CD4-positive, alpha-beta T cell treated with Interleukin-15 for 1 hour (primary cell): ENCODE measurements at regions not wholly inside any gene's neighbourhood (a gene's known extent, or its start where the extent isn't known, plus 50 kb on each side); places are given as distances from the start of the nearest gene placed in this dataset.
"Not testable (repeated sequence)": the region's sequence is repeated elsewhere in the genome, so short reads cannot be mapped to it uniquely, and the experiment has no call there.

Experiments
- DNase-seq: peaks from one replicate; pipeline ENCODE4 v3.0.0-alpha.2; 2020

DNA sequence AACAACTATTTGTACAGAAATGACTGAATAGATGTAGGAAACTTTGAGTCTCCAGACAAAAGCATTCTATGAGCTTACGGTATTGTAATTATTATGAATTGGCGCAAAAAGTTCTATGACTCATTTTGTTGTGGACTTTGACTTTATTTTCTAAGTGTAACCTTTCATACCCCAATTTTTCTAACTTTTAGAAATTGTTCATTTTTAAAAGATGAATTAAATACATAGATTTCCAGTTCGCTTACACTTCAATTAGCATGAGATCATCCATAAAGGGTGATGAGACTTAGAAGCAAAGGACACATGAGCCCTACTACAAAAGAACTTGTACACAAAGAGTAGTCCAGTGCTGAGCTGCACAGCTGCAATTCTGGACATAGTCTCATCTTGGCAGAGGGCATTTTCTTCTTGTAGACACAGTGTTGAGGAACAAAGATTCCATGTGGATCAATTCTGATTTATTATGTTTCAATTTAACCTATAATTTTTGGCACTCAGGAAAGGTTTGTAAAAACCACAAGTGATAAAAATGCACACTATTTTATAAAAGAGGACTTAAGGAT lies 431.1 kb downstream of the LRRIQ3 start:
- no peak for DNase-seq

- no peak for DNase-seq
Measured at GRCh38 chr1:73765551-73766233, 432.3 kb downstream of the LRRIQ3 start.

- DNase-seq = no peak
Measured at GRCh38 chr1:73761559-73761958, 436.4 kb downstream of the LRRIQ3 start.

- DNase-seq = no peak
Measured at GRCh38 chr1:73759011-73759410, 439.0 kb downstream of the LRRIQ3 start.

DNA sequence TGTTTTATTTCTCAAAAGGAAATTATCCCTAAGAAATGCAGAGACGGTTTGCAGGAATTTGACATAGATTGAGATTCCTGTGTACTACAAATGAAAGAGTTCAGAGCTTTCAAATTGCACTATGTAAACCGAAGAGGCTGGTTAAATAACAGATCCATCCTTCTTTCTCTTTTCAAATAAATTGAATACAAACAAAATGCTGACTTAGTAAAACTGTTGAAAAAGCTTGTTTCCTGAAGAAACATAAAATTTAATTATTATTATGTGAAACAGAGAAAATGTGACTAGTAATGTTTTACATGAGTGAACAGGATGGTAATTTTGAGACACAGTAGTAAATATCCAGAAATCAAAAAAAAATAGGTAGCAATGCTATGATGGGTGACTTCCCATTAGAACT lies 441.2 kb downstream of the LRRIQ3 start:
- no peak for DNase-seq

DNA sequence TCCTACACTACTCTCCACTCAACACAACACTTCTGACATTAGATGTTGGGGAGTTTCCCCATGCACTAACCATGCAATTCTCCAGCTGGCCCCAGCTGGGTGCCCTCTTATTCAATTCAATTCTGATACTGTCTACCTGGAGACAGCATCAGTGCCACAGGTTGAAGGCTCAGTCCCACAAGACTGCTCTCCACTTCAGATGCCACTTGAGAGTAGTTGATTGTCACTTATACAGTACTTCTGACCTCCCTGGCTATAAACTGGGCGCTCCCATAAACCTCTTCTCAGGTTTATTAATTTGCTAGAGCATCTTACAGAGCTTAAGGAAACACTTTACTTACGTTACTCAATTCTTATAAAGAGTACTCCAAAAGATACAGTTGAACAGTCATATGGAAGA lies 442.3 kb downstream of the LRRIQ3 start:
- no peak for DNase-seq

DNA sequence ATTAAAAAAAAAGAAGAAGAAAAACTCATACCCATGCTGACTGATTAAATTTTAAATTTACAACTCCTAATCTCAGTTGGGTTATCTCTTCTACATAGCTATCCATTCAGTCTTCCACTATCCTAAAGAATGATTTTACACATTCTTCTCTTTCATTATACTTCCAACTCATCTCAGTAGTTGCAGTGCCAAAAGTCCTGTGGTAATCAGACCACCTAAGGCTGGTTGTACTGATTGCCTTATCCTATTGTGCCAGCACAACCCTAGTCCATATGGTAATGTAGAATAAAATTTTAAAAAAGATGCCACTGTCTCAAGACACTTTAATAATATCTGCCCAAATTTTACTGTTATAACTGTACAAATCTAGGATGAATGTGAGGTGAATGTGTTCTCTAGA lies 448.0 kb downstream of the LRRIQ3 start:
- no peak for DNase-seq

DNA sequence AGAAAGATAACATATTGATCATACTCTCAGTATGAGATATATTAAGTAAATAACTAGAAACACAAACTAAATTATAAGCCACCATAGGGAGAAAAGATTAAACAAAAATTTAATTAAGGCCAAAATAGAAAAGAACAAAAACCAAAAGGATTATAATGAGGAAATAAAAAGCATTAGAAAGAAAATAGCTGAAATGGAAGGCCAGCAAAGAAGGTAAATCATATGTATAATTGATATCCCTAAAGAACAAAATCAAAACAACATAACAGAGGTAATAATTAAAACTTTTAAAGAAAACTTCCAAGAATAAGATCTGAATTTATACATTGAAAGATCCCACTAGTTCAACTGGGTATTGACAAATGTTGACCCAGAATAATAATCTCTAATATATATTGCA lies 453.0 kb downstream of the LRRIQ3 start:
- no peak for DNase-seq

DNA sequence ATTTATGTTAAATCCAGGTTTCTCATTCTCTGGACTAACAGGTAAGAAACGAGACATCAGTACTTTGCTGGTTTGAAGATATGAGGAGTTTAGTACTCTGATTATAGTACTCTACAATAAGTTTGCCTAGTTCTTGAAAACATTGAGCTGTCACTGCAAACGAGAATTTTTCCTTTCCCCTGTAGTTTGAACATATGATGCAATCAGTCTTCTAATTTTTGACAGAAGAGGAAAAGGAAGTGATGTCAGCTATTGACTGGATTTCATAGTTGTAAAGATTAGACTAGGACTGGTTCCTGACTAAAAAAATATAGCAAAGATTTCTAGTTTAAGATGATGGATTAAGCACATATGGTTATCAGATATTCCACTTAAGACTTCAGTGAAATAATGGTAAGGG lies 461.9 kb downstream of the LRRIQ3 start:
- DNase-seq = no peak

DNA sequence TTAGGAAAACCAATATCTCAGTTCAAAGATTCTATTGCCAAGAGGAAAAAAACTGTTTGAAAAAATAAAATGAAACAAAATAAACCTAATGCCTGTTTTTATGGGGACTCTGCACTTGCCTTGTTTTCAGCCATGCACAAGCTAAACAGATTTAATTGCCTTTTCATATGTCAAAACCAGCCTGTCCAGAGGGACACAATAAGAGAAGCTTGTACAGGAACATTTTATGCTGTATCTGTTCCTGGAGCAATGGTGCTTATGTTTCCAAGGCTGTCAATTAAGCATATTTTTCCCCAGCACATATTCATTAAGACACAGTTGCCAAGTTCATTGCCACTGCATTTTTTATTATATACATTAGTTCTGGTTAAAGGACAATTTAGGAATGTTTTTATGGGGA lies 470.9 kb downstream of the LRRIQ3 start:
- no peak for DNase-seq

- no peak for DNase-seq
Measured at GRCh38 chr1:73722055-73722454, 475.9 kb downstream of the LRRIQ3 start.

- no peak for DNase-seq
Measured at GRCh38 chr1:73717976-73718375, 480.0 kb downstream of the LRRIQ3 start.

GRCh38 chr1:73711089-73711488 lies 486.9 kb downstream of the LRRIQ3 start:
- no peak for DNase-seq

DNA sequence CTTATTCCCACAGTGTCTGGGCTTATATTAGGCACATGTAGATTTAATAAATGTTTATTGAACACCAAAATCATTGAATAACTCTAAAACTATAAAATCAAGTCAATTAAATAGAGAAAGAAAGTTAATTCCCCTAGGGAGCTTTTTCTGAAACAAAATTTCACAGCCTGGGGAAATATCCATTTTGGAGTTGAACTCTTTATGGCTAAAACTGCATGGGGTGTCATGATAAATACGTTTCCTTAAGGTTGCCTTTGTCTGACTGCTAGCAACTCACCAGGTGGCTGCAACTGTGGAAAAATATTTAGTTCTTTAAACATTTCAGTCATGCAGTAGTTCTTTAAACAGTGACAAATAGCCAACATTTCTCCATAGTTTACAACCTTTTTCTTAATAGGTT lies 496.1 kb downstream of the LRRIQ3 start:
- no peak for DNase-seq

- DNase-seq = no peak
Measured at GRCh38 chr1:73676186-73676585, 521.8 kb downstream of the LRRIQ3 start.

DNA sequence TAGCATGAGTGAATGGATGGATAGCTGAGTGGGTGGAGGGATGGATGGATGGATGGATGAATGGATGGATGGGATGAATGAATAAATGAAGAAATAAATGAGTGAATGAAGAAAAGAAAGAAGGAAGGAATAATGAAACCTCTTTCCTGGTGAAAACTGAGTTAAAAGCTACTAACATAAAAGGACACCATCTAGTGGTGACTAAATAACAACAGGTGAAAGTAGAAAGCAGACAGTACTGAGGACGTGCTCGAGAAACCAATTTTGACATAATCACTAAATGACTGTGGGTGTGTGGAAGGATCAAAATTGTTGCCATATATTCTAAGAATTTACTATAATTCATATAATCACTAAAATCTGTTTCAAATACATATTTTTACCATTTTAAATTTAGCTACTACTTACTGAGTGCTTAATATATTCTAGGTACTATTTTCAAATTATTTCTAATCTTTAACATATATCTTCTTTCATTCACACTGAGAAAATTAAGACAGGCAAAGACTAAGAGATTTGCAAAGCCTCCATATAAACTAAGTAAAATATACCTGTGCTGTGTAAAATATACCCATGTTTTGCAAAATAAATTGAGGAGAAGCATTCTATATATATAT lies 522.9 kb downstream of the LRRIQ3 start:
- DNase-seq = no peak

- no peak for DNase-seq
Measured at GRCh38 chr1:73673971-73674370, 524.0 kb downstream of the LRRIQ3 start.

GRCh38 chr1:73671530-73671929 lies 526.4 kb downstream of the LRRIQ3 start:
- no peak for DNase-seq

- not testable (repeated sequence) for DNase-seq
Measured at GRCh38 chr1:73667959-73668358, 530.0 kb downstream of the LRRIQ3 start.

GRCh38 chr1:73662526-73662925 lies 535.5 kb downstream of the LRRIQ3 start:
- no peak for DNase-seq

DNA sequence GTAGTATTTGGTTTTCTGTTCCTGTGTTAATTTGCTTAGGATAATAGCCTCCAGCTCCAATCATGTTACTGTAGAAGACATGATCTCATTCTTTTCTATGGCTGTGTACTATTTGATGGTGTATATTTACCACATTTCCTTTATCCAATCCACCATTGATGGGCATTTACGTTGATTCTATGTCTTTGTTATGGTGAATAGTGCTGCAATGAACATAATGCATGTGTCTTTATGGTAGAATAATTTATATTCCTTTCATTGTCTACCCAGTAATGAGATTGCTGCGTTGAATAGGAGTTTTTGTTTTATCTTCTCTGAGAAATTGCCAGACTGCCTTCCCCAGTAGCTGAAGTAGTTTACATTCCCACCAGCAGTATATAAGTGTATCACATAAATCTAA lies 538.8 kb downstream of the LRRIQ3 start:
- no peak for DNase-seq

DNA sequence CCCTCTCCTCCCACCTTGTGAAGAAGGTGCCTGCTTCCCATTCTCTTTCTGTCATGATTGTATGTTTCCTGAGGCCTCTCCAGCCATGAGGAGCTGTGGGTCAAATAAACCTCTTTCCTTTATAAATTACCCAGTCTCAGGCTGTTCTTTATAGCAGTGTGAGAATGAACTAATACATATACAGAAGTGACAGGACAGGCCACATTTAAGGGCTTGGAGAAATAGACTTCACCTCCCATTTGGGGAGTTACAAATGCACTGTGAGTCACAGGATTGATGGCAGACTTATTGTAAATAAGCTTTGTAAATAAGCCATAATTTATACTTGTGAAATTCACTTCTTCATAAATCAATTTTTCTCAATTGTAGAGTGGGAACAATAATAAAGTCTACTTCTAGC lies 543.3 kb downstream of the LRRIQ3 start:
- DNase-seq = no peak

DNA sequence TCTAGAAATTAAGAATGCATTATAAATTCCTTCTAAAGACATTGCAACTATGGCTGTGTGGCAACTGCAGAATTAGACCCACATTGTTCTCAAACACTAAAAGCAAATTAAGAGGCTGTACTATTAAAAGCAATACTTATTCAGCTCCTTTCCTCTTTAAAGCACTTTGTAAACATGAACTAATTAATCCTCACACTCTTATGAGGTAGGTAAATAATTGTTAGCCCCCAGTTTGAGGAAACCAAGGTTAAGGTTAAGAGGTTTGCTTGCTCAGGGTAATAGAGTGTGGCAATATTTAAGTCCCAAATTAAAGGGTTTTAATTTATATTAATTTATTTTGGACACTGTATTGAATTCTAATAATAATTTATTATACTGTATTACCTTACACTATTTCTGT lies 553.8 kb downstream of the LRRIQ3 start:
- DNase-seq = no peak

GRCh38 chr1:73639494-73639893 lies 558.5 kb downstream of the LRRIQ3 start:
- DNase-seq = no peak

- DNase-seq = no peak
Measured at GRCh38 chr1:73637264-73637663, 560.7 kb downstream of the LRRIQ3 start.
